ENCODE measurements at regions not wholly inside any gene's neighbourhood (a gene's known extent, or its start where the extent isn't known, plus 50 kb on each side); places are given as distances from the start of the nearest gene placed in this dataset.

- no peak for TF ChIP-seq CTCF (IDR thresholded peaks at IDR 0.05; ENCODE audit: insufficient read depth, low read depth, low read length)
- no peak overlapping the region for H3K4me3 ChIP-seq (ENCODE audit: low read depth, low read length)
- peak; percentile 72 for DNase-seq (ENCODE audit: low read depth)
Observed at GRCh38 chr7:12898620-12899019, 211.2 kb downstream of the ARL4A start.

GRCh38 chr7:12905671-12906070 lies 218.2 kb downstream of the ARL4A start:
- no peak for TF ChIP-seq CTCF (IDR thresholded peaks at IDR 0.05; ENCODE audit: insufficient read depth, low read depth, low read length)
- DNase-seq (ENCODE audit: low read depth) = no peak
- H3K4me3 ChIP-seq (ENCODE audit: low read depth, low read length) = no peak overlapping the region

GRCh38 chr7:12907774-12908173 lies 220.3 kb downstream of the ARL4A start:
- no peak overlapping the region for H3K4me3 ChIP-seq (ENCODE audit: low read depth, low read length)
- no peak for TF ChIP-seq CTCF (IDR thresholded peaks at IDR 0.05; ENCODE audit: insufficient read depth, low read depth, low read length)
- DNase-seq (ENCODE audit: low read depth) = no peak

- DNase-seq (ENCODE audit: low read depth) = no peak
- no peak for TF ChIP-seq CTCF (IDR thresholded peaks at IDR 0.05; ENCODE audit: insufficient read depth, low read depth, low read length)
- no peak overlapping the region for H3K4me3 ChIP-seq (ENCODE audit: low read depth, low read length)
Observed at GRCh38 chr7:12909483-12909882, 222.1 kb downstream of the ARL4A start.

GRCh38 chr7:12911053-12911452 lies 223.6 kb downstream of the ARL4A start:
- no peak overlapping the region for H3K4me3 ChIP-seq (ENCODE audit: low read depth, low read length)
- DNase-seq (ENCODE audit: low read depth) = no peak
- TF ChIP-seq CTCF (IDR thresholded peaks at IDR 0.05; ENCODE audit: insufficient read depth, low read depth, low read length) = no peak

GRCh38 chr7:12913002-12913401 lies 225.6 kb downstream of the ARL4A start:
- no peak for DNase-seq (ENCODE audit: low read depth)
- no peak for TF ChIP-seq CTCF (IDR thresholded peaks at IDR 0.05; ENCODE audit: insufficient read depth, low read depth, low read length)
- no peak overlapping the region for H3K4me3 ChIP-seq (ENCODE audit: low read depth, low read length)

- no peak overlapping the region for H3K4me3 ChIP-seq (ENCODE audit: low read depth, low read length)
- no peak for DNase-seq (ENCODE audit: low read depth)
- TF ChIP-seq CTCF (IDR thresholded peaks at IDR 0.05; ENCODE audit: insufficient read depth, low read depth, low read length) = no peak
Observed at GRCh38 chr7:12917801-12918200, 230.4 kb downstream of the ARL4A start.
